ENCODE measurements at regions not wholly inside any gene's neighbourhood (a gene's known extent, or its start where the extent isn't known, plus 50 kb on each side); places are given as distances from the start of the nearest gene placed in this dataset.

DNA sequence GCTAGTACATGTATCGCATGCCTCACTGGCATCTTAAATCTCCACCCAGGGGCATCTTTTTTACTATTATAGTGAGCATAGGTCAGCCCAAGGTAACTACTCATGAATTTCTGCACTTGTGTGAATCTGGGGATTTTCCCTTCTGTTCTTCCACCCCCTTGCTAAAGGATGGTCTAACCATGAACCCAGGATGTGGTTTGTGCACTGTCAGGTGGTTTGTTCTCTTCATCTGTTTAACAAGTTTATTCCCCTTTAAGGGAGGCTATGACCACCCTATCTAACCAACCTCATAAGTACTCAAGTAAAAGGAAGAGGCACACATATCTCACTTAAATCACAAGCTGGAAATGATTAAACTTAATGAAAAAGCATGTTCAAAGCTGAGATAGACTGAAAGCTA lies 243.0 kb downstream of the RPRM start:
- H3K27ac ChIP-seq = no peak overlapping the region
- no peaks in the 10 kb centered on the region for H3K36me3 ChIP-seq
- no peak overlapping the region for H3K4me3 ChIP-seq
- H3K9me3 ChIP-seq = peaks cover 0 to 3% (median 0%) of the 10 kb centered on the region in 4 donors
- no peaks in the 10 kb centered on the region for H3K27me3 ChIP-seq
- no peak for DNase-seq (ENCODE audit: low spot score in 2 of 2)
- TF ChIP-seq CTCF (IDR thresholded peaks at IDR 0.05) = no peak
- TF ChIP-seq POLR2A (IDR thresholded peaks at IDR 0.05) = no peak
- TF ChIP-seq EP300 (IDR thresholded peaks at IDR 0.05) = no peak
- no peaks in the 10 kb centered on the region for H3K4me1 ChIP-seq
- 89 to 90% methylated on average over 1 of the region's 1 CpG for WGBS, 2 donors

DNA sequence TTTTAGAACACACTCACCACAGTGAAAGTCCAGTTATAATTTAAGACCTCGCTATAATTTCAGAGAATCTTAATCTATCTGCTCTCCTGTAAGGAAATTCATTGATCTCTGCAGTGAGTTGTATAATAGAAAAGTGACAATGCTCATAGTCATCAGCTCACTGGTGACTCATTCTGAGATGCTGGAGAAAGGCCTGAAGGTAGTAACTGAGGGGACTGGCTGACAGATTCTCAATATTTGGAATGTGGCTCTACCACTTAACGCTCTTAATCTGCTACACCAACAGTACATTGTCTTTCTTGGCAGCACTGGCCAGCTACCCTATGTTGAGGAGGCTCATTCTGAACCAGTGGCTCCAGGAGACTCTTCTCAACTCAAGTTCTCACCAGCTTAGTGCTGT lies 246.1 kb downstream of the RPRM start:
- Histone ChIP-seq H3K4me3 (no peak overlapping the region), H3K36me3 (no peaks in the 10 kb centered on the region), H3K27me3 (no peaks in the 10 kb centered on the region), H3K9me3 (peaks cover 0 to 3% (median 0%) of the 10 kb centered on the region in 4 donors), H3K4me1 (no peaks in the 10 kb centered on the region), H3K27ac (no peak overlapping the region)
- DNase-seq (ENCODE audit: low spot score in 2 of 2) = no peak
- TF ChIP-seq CTCF (IDR thresholded peaks at IDR 0.05) = no peak
- no peak for TF ChIP-seq POLR2A (IDR thresholded peaks at IDR 0.05)
- TF ChIP-seq EP300 (IDR thresholded peaks at IDR 0.05) = no peak
- 91 to 92% methylated on average over 2 of the region's 2 CpGs for WGBS, 2 donors

DNA sequence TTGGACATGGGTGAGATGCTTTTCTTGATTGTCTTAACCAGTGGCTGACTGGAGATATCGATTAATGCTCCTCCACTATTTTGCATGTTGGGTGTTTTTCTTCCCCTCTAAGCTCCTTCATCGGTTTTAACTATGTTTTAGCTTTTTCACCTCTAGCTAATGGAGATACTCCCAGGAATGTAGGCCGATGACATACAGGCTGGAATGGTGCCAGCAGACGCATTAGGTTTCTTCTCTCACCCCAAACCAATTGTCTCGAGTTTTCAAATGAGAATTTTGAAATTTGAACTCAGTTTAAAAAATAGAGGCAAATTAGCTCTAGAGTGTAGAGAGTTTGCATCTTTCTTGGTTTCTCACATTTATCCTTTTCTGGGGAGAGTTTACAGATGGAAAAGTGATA lies 247.6 kb downstream of the RPRM start:
- TF ChIP-seq CTCF (IDR thresholded peaks at IDR 0.05) = no peak
- no peak for TF ChIP-seq POLR2A (IDR thresholded peaks at IDR 0.05)
- TF ChIP-seq EP300 (IDR thresholded peaks at IDR 0.05) = no peak
- Histone ChIP-seq H3K36me3 (no peaks in the 10 kb centered on the region), H3K4me1 (no peaks in the 10 kb centered on the region), H3K27me3 (no peaks in the 10 kb centered on the region), H3K4me3 (no peak overlapping the region), H3K27ac (no peak overlapping the region), H3K9me3 (peaks cover 0 to 1% (median 0%) of the 10 kb centered on the region in 4 donors)
- 50% methylated on average over 5 of the region's 5 CpGs for WGBS, 2 donors
- DNase-seq (ENCODE audit: low spot score in 2 of 2) = no peak

GRCh38 chr2:153228904-153229303 lies 249.7 kb downstream of the RPRM start:
- Histone ChIP-seq H3K4me3 (no peak overlapping the region), H3K4me1 (no peaks in the 10 kb centered on the region), H3K27ac (no peak overlapping the region), H3K36me3 (no peaks in the 10 kb centered on the region), H3K27me3 (no peaks in the 10 kb centered on the region), H3K9me3 (peaks cover 0 to 16% (median 0%) of the 10 kb centered on the region in 4 donors)
- TF ChIP-seq POLR2A (IDR thresholded peaks at IDR 0.05) = no peak
- no peak for TF ChIP-seq EP300 (IDR thresholded peaks at IDR 0.05)
- no peak for TF ChIP-seq CTCF (IDR thresholded peaks at IDR 0.05)
- DNase-seq (ENCODE audit: low spot score in 2 of 2) = no peak

DNA sequence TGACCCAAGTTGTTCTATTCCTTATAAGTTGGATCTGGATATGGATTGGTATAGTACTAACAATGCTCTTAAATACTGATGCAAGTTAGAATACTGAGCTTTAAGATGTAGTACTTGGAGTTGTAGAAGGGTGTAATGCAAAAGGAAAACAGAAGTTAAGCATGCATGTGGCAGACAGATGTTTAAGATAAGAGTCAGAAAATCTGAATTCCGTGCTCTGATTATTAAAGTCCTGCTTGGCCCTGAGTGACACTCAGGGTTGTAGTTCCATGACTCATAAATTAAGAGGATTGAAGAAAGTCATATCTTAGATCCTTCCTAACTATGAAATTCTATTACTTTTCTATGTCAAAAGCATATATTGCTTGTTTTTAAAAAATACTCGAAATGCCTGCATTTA lies 250.6 kb downstream of the RPRM start:
- WGBS, 2 donors = 63 to 65% methylated on average over 2 of the region's 2 CpGs
- no peak overlapping the region for H3K27ac ChIP-seq
- DNase-seq (ENCODE audit: low spot score in 2 of 2) = no peak
- no peaks in the 10 kb centered on the region for H3K36me3 ChIP-seq
- H3K4me3 ChIP-seq = no peak overlapping the region
- peaks cover 0 to 16% (median 0%) of the 10 kb centered on the region in 4 donors for H3K9me3 ChIP-seq
- no peaks in the 10 kb centered on the region for H3K4me1 ChIP-seq
- no peak for TF ChIP-seq CTCF (IDR thresholded peaks at IDR 0.05)
- TF ChIP-seq EP300 (IDR thresholded peaks at IDR 0.05) = no peak
- TF ChIP-seq POLR2A (IDR thresholded peaks at IDR 0.05) = no peak
- no peaks in the 10 kb centered on the region for H3K27me3 ChIP-seq
